Kidney (tissue), 13 donors: ENCODE measurements at regions not wholly inside any gene's neighbourhood (a gene's known extent, or its start where the extent isn't known, plus 50 kb on each side); places are given as distances from the start of the nearest gene placed in this dataset.
A peak's percentile ranks its signal among the peaks of the same experiment; 100 is the strongest.

ENCODE experiments used
- DNase-seq, 5 donors: peaks; one replicate each; pipeline ENCODE4 v3.0.0-alpha.2; 2013 to 2020
- FAIRE-seq: peaks from 2 replicates; lab custom pipeline; 2012; peaks lifted over from hg19 to GRCh38; lab: Jason Lieb, UNC
- H3K27ac ChIP-seq, 2 donors: one replicate each; pipeline ENCODE4 v1.7.0; 2013; ENCODE audit warnings: low read depth in 2 of 2, low read length in 2 of 2, inconsistent platforms in 1 of 2
- H3K27me3 ChIP-seq: one replicate; pipeline ENCODE4 v1.7.1; 2013; ENCODE audit warnings: low read length, inconsistent platforms; ENCODE audit not compliant: control insufficient read depth, insufficient read depth
- H3K36me3 ChIP-seq, 3 donors: one replicate each; pipeline versions ENCODE4 v1.7.0 to v1.7.1; 2013; ENCODE audit warnings: low read length in 3 of 3, control low read depth in 1 of 3, inconsistent platforms in 1 of 3; ENCODE audit not compliant: insufficient read depth in 3 of 3, control insufficient read depth in 2 of 3
- H3K4me1 ChIP-seq, 3 donors: one replicate each; pipeline versions ENCODE4 v1.7.0 to v1.7.1; 2013; ENCODE audit warnings: low read length in 3 of 3, inconsistent platforms in 1 of 3, low read depth in 1 of 3; ENCODE audit not compliant: control insufficient read depth in 2 of 3, insufficient read depth in 2 of 3
- H3K4me3 ChIP-seq, 3 donors: one replicate each; pipeline versions ENCODE4 v1.7.0 to v1.8.1; 2013; ENCODE audit warnings: low read length in 3 of 3, control low read depth in 1 of 3, inconsistent platforms in 1 of 3
- H3K9ac ChIP-seq, 3 donors: one replicate each; pipeline versions ENCODE4 v1.7.0 to v1.7.1; 2013; ENCODE audit warnings: low read length in 3 of 3, control low read depth in 1 of 3, inconsistent platforms in 1 of 3
- H3K9me3 ChIP-seq, 3 donors: one replicate each; pipeline versions ENCODE4 v1.7.0 to v1.7.1; 2013; ENCODE audit warnings: low read length in 3 of 3, control low read depth in 1 of 3, inconsistent platforms in 1 of 3; ENCODE audit not compliant: control insufficient read depth in 2 of 3, insufficient read depth in 1 of 3
- intact Hi-C: fragments of 100-400 bp; cut with DNase I; formaldehyde crosslinking; loops from one replicate; pipeline ENCODE4 v1.11.1; 2022
- TF ChIP-seq, protein P1 (sequence below): IDR thresholded peaks from 3 replicates; pipeline ENCODE4 v1.5.1; 2012; ENCODE audit warnings: mild to moderate bottlenecking, moderate library complexity, borderline replicate concordance; ENCODE audit not compliant: insufficient read depth; ENCODE audit errors: extremely low read depth
- donor health status: control.
- donor health status: control.
- donor health status: control.
- donor health status: control.
- donor health status: control.
- donor health status: DM: yes; HTN: yes; CAD: no.
- donor health status: Normal renal cell carcinoma (clear cell type).

DNA sequence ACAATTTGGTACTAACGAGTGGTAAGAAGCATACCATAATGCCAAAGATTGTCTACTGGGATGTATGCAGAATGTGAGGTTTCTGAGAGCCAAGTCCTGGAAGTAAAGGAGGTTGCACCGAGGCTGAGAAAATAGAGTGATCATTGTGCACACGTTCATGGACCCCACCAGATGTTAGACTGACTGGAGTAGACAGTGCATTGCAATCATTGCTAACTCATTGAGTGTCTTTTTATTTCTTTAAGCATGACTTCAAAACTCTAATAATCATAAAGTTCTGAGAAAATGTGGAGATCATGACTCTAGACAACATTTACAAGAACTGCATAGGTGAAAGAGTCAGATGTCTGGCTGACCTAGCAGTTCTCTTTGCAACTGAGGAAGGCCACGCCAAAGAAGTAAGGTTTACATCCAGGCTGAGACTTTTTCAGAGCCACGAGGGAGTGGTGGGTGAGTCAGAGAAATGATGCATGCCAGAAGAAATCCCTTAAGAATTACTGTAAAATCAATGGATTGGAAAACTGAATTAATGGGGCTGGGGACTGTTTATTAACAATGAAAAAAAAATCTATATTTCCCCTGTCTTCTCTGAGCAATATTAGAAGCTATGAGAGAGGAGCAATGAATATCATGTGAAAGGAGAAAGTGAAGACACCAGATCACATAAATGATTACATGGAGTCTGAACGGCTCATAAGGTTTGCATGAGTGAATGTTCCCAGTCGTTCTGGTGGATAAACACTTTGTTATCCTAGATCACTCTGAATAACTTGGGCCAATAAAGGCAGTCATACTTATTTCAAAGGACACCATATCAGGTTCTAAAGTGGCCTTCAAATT is 76.0 kb upstream of the SLC25A26 start:
- H3K9ac ChIP-seq = no peak overlapping the region
- H3K27ac ChIP-seq = no peak overlapping the region
- no peak for FAIRE-seq
- no peaks in the 10 kb centered on the region for H3K9me3 ChIP-seq
- intact Hi-C loops = no loop called here
- H3K36me3 ChIP-seq = no peaks in the 10 kb centered on the region
- H3K27me3 ChIP-seq = no peaks in the 10 kb centered on the region
- TF ChIP-seq, protein P1, sequence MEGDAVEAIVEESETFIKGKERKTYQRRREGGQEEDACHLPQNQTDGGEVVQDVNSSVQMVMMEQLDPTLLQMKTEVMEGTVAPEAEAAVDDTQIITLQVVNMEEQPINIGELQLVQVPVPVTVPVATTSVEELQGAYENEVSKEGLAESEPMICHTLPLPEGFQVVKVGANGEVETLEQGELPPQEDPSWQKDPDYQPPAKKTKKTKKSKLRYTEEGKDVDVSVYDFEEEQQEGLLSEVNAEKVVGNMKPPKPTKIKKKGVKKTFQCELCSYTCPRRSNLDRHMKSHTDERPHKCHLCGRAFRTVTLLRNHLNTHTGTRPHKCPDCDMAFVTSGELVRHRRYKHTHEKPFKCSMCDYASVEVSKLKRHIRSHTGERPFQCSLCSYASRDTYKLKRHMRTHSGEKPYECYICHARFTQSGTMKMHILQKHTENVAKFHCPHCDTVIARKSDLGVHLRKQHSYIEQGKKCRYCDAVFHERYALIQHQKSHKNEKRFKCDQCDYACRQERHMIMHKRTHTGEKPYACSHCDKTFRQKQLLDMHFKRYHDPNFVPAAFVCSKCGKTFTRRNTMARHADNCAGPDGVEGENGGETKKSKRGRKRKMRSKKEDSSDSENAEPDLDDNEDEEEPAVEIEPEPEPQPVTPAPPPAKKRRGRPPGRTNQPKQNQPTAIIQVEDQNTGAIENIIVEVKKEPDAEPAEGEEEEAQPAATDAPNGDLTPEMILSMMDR = no peak
- peaks cover 0 to 1% (median 0%) of the 10 kb centered on the region in 3 donors for H3K4me1 ChIP-seq
- H3K4me3 ChIP-seq = no peak overlapping the region
- DNase-seq = peak in 2 of 5 donors; percentile 76 to 87

DNA sequence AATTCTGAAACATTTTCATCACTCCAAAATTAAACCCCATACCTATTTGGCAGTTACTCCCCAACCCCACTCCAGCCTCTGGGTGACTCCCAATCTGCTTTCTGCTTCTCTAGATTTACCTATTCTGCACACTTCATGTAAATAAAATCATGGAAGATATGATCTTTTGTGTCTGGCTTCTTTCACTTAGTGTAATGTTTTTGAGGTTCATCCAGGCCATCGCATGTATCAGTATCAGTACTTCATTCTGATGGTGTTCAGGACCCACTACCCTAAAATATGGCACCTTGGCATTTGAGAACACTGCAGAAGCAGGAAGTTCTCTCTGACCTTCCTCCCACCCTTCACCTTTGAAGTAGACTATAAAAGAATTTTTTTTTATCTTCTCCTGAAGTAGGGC is 78.7 kb upstream of the SLC25A26 start:
- TF ChIP-seq, protein P1 = no peak
- Histone ChIP-seq H3K9ac (no peak overlapping the region), H3K4me1 (peaks cover 0 to 3% (median 0%) of the 10 kb centered on the region in 3 donors), H3K27me3 (no peaks in the 10 kb centered on the region), H3K27ac (no peak overlapping the region), H3K4me3 (no peak overlapping the region), H3K9me3 (no peaks in the 10 kb centered on the region), H3K36me3 (no peaks in the 10 kb centered on the region)
- DNase-seq = no peak
- no peak for FAIRE-seq
- intact Hi-C loops = no loop called here

DNA sequence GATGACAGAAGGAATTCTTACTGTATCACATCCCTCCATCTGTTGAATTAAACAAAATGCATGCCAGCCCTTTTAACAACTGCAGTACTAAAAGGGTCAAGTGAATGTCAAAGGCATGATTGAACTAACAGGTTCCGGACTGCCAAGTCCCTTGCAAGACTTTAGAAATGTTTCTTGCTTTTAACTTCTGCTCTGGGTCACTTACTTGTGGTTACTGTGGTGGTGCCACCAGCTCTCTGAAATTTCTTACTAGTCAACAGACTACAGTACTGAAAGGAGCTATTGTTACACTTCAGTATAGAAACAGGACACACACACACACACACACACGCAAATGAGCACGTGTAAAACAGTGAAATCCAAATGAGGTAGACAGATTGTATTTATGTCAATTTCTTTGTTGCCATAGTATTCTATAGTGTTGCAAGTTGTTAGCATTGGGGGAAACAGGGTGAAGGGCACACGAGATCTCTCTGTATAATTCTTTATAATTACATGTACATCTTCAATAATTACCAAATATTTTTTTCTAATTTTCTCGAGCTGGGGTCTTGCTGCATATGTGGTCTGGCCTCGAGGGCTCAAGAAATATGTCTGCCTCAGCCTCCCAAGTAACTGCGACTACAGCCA is 79.9 kb upstream of the SLC25A26 start:
- no peaks in the 10 kb centered on the region for H3K27me3 ChIP-seq
- H3K4me3 ChIP-seq = no peak overlapping the region
- DNase-seq (peak in 3 of 5 donors; percentile 15 to 59 (median 57)), FAIRE-seq (no peak)
- no peaks in the 10 kb centered on the region for H3K9me3 ChIP-seq
- intact Hi-C loops = no loop called here
- TF ChIP-seq, protein P1 = no peak
- no peak overlapping the region for H3K9ac ChIP-seq
- peaks cover 0 to 3% (median 0%) of the 10 kb centered on the region in 3 donors for H3K4me1 ChIP-seq
- no peaks in the 10 kb centered on the region for H3K36me3 ChIP-seq
- no peak overlapping the region for H3K27ac ChIP-seq
